ENCODE measurements at regions not wholly inside any gene's neighbourhood (a gene's known extent, or its start where the extent isn't known, plus 50 kb on each side); places are given as distances from the start of the nearest gene placed in this dataset.

GRCh38 chr13:86020351-86021002 lies 221.3 kb upstream of the SLITRK6 start:
- no peak for TF ChIP-seq POLR2A (IDR thresholded peaks at IDR 0.05)
- no peak for TF ChIP-seq CTCF (IDR thresholded peaks at IDR 0.05)

Measured in thyroid gland (tissue), 4 donors.